ENCODE measurements at regions not wholly inside any gene's neighbourhood (a gene's known extent, or its start where the extent isn't known, plus 50 kb on each side); places are given as distances from the start of the nearest gene placed in this dataset.

- DNase-seq: peak; percentile 93
Observed at GRCh38 chr20:11267131-11267761, 593.4 kb upstream of the JAG1 start.

DNA sequence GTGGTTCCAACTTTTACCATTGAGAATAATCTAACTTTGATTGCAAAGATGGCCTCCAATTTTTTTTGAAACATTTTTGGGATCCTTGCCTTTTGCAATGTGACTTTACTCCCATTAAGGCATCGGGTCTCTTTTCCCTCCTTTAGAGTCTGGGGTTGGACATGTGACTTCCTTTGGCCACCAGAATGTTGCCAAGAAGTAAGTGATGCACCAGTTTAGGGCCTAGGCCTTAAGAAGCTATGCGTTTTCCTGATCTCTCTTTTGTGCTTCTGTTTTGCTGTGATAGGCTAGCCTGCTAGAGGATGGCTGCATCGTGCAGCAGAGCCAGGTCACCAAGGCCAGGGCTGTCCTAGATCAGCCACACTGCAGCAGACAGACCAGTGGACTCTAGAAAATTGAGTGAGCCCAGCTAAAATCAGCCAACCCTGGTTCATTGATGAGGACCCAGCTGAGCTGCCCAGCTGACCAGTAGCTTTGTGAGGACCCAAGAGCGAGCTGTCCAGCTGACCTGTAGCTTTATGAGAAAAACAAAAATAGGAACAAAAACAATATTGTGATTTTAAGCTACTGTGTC, 594.0 kb upstream of the JAG1 start:
- peak; percentile 10 for DNase-seq

- DNase-seq: no peak
Observed at GRCh38 chr20:11270566-11270965, 596.8 kb upstream of the JAG1 start.

DNA sequence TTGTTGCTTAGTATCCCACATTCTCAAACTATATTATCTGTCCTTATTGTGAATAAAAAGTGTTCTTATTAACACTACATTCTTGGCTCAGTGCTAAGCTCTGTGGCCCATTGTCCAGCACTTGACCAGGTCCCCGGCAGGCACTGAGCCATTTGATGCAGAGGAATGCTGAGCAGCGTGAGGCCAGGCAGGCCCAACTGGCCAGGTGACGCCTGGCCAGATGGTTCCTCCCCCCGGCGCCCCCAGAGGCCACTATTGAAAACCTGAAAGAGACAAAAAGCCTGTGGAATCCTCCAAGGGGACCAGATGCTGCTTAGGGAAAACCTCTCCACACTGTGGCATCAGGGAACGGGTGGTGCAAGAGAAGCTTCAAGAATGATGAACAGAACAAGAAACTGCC, 597.5 kb upstream of the JAG1 start:
- peak; percentile 11 for DNase-seq

DNA sequence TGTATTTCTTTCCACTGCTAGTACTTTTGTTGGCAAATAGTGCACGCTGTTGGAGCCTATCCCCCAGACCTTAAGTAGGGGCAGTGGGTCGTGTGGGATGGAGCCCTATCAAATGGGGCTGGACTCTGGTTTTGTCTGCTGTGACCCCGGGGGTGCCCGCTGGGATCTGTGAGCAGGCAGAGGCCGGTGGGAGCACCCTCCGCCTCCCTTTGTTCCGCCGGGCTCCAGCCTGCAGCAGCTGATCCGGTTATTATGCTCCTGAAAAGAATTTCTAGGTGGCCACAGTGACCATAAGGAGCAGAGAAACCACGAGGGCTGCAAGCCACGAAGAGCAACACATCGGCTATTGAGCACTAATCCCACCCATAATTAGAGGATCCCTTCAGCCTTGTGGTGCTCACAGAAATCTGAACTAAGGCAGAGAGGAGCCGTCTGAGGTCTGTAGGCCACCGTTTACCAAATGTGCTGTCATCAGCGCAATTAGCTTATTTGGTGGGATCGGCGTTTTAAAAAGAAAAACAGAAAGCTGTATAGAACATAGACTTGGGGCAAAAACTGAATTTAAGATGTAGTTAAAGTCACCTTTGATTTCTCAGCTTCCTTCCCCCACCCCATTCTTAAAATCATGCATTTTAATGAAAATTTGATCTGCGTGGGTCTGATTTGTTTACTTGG, 598.3 kb upstream of the JAG1 start:
- no peak for DNase-seq

- peak; percentile 85 for DNase-seq
Observed at GRCh38 chr20:11274141-11274594, 600.4 kb upstream of the JAG1 start.

DNA sequence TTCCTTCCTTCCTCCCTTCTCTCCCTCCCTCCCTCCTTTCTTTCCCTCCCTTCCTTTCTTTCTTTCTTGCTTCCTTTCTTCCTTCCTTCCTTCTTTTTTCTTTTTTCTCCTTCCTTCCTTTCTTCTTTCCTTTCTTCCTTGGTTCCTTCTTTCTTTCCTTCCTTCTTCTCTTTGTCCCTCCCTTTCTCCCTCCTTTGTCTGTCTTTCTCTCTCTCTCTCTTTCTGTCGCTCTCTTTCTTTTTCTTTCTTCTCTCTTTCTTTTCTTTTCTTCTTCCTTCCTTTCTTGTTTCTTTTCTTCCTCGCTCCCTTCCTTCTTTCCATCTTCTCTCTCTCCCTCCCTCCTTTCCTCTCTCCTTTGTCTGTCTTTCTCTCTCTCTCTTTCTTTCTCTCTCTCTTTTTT, 601.9 kb upstream of the JAG1 start:
- DNase-seq: no peak

DNA sequence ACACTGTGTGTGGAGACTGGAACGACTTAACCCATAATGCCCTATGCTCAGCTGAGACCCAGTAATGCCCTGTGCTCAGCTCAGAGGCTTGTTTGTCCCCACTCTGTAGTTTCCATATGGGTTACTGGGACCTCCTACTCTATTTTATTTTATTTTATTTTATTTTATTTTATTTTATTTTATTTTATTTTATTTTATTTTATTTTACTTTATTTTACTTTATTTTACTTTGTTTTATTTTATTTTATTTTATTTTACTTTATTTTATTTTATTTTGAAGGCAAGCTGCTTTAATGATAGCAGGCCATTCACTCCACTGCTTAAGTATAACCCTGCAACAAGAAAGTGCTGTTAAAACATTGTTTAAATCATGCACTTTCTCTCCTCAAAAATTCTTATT, 603.4 kb upstream of the JAG1 start:
- DNase-seq: no peak

DNA sequence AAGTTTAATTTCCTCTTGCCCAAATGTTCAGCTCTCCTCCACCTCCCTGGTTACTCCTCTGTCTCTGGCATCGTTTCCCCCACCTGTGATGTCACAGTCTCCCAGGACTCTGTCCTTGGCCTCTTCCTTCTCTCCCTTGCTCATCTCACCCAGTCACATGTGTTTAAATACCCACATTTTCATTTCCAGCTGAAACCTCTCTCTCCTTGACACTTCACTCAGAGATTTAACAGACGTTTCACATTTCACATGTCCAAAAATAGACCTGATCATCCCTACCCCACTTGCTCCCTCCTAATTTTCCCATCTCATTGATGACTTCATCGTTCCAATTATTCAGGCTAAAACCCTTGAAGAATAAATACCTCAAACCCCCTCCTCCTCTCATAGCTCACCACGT, 604.1 kb upstream of the JAG1 start:
- no peak for DNase-seq

GRCh38 chr20:11278461-11278860, 604.7 kb upstream of the JAG1 start:
- DNase-seq: no peak

GRCh38 chr20:11281240-11281639, 607.4 kb upstream of the JAG1 start:
- no peak for DNase-seq

- no peak for DNase-seq
Observed at GRCh38 chr20:11281768-11282167, 608.0 kb upstream of the JAG1 start.

DNA sequence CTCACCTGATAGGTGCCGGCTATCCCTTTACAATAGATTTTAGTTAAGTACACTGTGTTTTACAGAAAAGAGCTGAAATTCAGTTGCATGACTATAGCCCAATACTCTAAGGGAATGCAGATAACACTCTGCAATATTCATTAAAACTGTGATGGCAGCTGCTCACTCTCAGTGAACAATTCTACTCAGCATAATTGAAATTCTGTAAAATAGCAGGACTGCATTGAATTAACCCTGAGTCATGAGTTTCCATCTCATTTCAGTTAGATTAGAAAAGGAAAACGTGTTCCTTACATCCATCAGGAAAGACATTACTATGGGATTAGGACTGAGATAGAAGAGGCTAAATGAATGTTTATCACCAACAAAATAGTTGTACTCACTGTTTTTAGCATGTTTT, 613.3 kb upstream of the JAG1 start:
- DNase-seq: no peak

DNA sequence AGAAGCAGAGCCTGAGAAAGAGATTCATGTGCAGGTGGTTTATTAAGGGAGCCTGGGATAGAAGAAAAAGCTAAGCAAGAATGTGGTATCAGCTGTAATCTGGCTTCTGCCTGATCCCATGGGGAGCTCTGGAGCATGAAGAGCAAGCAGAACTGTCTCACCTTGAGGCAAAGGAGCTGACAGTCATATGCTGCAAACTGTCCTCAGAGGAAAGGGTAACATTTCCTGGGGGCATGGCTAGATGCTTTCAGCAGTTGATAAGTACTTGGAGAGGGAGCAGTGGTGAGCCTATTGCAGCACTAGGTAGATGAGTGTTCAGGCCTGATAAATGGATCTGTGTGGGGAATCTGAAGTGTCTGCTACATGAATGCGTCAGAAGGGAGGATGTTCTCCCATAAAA, 621.5 kb upstream of the BTBD3 start:
- DNase-seq: no peak

DNA sequence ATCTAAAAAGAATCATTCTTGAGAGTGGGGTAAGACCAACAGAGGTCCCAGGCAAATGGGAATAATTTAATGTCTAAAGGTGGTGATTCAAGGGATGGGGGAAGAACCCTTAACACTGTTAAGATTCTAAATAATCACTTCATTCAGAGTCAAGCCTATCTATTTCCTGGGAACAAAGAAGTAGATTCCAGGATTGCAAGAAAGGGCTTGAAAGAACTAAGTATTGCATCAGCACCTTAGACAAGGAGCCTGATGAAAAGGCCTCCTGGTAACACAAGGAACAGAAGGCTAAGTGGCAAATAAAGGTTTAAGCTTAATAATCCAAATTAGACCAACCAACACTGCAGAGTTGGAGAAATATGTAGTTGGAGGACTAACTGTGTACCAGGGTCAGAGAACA, 620.7 kb upstream of the BTBD3 start:
- no peak for DNase-seq

DNA sequence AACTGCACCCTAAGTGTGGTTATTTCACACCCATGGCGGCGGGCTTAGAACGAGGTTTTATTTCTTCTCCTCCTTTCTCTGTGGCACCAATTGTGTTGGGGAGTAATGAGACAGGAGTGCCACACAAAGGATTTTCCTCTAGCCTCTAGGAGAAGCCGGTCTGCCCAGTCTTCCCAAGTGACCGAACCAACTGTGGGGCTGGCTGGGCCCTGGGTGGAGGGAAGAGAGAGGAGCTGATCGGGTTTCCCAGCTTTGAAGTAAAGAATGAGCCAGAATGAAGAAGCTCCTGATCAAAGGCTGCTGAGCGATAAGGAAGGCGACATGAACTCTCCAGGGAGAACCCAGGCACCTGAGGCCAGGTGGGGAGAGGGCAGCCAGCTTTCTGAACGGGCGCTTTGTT, 616.0 kb upstream of the BTBD3 start:
- no peak for DNase-seq

GRCh38 chr20:11302436-11302835, 615.3 kb upstream of the BTBD3 start:
- no peak for DNase-seq

- no peak for DNase-seq
Observed at GRCh38 chr20:11304795-11305194, 612.9 kb upstream of the BTBD3 start.

DNA sequence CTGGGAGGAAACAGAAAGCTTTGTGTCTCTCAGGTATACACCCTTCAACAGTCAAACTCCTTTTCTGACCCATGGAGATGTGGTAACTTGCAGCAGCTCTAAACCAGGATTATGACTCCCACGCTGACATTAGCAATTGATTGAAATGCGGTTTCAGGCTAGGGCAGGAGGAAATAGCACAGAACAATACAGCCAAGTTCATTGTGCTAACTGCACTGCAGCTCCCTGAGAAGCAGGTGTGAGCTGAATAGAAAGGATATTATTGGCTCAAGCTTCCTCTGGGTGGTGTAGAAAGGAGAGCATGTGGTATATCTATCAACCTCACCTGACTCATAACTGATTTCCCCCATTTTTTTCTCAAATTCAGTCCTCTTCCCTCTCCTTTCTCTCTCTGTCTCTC, 612.3 kb upstream of the BTBD3 start:
- peak; percentile 75 for DNase-seq

DNA sequence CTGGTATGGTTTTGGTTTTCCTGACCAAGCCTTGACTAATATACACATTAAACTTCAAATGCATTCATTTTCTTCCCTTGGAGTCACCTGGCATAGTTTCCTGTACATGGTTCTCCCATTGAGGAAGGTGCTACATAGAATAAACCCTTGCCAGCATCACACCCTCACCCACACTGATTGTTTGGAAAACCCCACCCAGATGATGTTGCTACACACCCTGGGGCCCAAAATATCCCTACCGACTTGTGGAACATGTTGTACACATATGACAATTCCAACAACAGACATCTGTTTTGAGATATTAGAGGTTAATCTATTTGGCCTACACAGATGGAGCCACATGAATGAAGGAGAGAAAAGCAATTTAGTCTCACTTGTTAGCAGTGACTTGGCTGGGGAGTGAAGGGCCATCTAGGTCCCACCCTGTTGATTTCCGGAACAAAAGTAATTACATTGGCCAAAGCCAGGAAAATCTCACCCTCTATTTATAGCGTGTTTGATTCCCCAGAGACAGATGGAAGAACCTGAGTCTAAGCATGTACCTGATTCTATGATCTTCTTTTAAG, 606.0 kb upstream of the BTBD3 start:
- DNase-seq: no peak

DNA sequence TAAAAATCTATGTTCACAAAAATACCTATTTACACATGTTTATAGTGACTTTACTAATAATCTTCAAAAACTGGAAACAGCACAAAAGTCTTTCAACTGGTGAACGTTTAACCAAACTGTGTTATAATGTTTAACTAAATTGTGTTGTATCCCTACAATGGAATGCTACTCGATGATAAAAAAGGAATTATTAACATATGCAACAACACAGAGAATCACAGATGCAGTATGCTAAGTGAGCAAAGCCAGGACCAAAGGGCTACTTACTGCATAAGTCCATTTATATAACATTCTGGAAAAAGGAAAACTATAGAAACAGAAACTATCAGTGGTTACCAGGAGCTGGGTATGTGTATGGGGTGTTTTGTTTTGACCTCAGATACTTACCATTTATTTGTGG, 602.2 kb upstream of the BTBD3 start:
- DNase-seq: no peak

GRCh38 chr20:11316244-11316643, 601.4 kb upstream of the BTBD3 start:
- DNase-seq: no peak

GRCh38 chr20:11320033-11320432, 597.7 kb upstream of the BTBD3 start:
- no peak for DNase-seq

GRCh38 chr20:11323816-11324215, 593.9 kb upstream of the BTBD3 start:
- DNase-seq: no peak

Data from dermis blood vessel endothelial cell (primary cell).